H1 (cell line): ENCODE measurements at regions not wholly inside any gene's neighbourhood (a gene's known extent, or its start where the extent isn't known, plus 50 kb on each side); places are given as distances from the start of the nearest gene placed in this dataset.

Source experiments
- CTCF ChIA-PET: fragments of 300-600 bp; sonication (Branson Sonifier 250); formaldehyde crosslinking; loops from one replicate; lab custom pipeline; 2021; ENCODE audit not compliant: partially characterized antibody; lab: Charles Lee
- POLR2A ChIA-PET: fragments of 300-600 bp; sonication (Branson Sonifier 250); formaldehyde crosslinking; loops from one replicate; lab custom pipeline; 2021; ENCODE audit warnings: inconsistent platforms; ENCODE audit not compliant: partially characterized antibody; lab: Charles Lee
- DNase-seq, 2 experiments: peaks; one replicate each; pipeline versions ENCODE4 v3.0.0 to v3.0.0-alpha.2; 2010 to 2022; ENCODE audit warnings: low spot score in 2 of 2, low read depth in 1 of 2, mixed read lengths in 1 of 2
- FAIRE-seq: peaks from 2 replicates; lab custom pipeline; 2011; peaks lifted over from hg19 to GRCh38; lab: Jason Lieb, UNC
- H2AFZ ChIP-seq: 2 replicates; pipeline ENCODE4 v1.8.1; 2012; ENCODE audit warnings: low read length, inconsistent platforms
- H2AK5ac ChIP-seq: 2 replicates; pipeline ENCODE4 v1.6.1; 2013; ENCODE audit warnings: low read depth, low read length
- H2BK120ac ChIP-seq: replicated peaks from 2 replicates; pipeline ENCODE3; 2013; ENCODE audit warnings: low read depth, low read length, inconsistent platforms
- H2BK12ac ChIP-seq: 2 replicates; pipeline ENCODE4 v1.6.1; 2013; ENCODE audit warnings: low read depth, low read length
- H2BK15ac ChIP-seq: 2 replicates; pipeline ENCODE4 v1.6.1; 2013; ENCODE audit warnings: low read length
- H2BK20ac ChIP-seq: 2 replicates; pipeline ENCODE4 v1.6.1; 2013; ENCODE audit warnings: low read length
- H2BK5ac ChIP-seq: 2 replicates; pipeline ENCODE4 v1.6.1; 2013; ENCODE audit warnings: low read depth, low read length
- H3K14ac ChIP-seq: 2 replicates; pipeline ENCODE4 v1.6.1; 2013; ENCODE audit warnings: inconsistent platforms; ENCODE audit not compliant: insufficient read length
- H3K18ac ChIP-seq: 2 replicates; pipeline ENCODE4 v1.6.1; 2013; ENCODE audit warnings: low read length; ENCODE audit errors: extremely low read depth
- H3K23ac ChIP-seq: 2 replicates; pipeline ENCODE4 v1.6.1; 2013; ENCODE audit warnings: inconsistent platforms; ENCODE audit not compliant: insufficient read length
- H3K23me2 ChIP-seq: 2 replicates; pipeline ENCODE4 v1.6.1; 2013; ENCODE audit warnings: low read depth, low read length
- H3K27ac ChIP-seq: 2 replicates; pipeline ENCODE4 v1.6.1; 2011; ENCODE audit warnings: low read depth, low read length, inconsistent platforms
- H3K27me3 ChIP-seq, 4 experiments: replicated peaks in 1 of 4; 1 replicate in 1 of 4; 2 replicates in 3 of 4; pipeline versions ENCODE4 v1.6.1 to v1.8.1; 2011 to 2013; ENCODE audit warnings: low read length in 3 of 4, mild to moderate bottlenecking in 3 of 4, inconsistent platforms in 2 of 4, mixed read lengths in 2 of 4, moderate library complexity in 1 of 4; ENCODE audit not compliant: control insufficient read depth in 3 of 4, insufficient read depth in 3 of 4; ENCODE audit errors: extremely low read depth in 1 of 4
- H3K36me3 ChIP-seq, 4 experiments: 2 replicates each; pipeline versions ENCODE4 v1.6.1 to v1.8.1; 2011 to 2013; ENCODE audit warnings: mild to moderate bottlenecking in 4 of 4, low read length in 3 of 4, moderate library complexity in 2 of 4, control low read depth in 1 of 4, inconsistent platforms in 1 of 4; ENCODE audit not compliant: insufficient read depth in 4 of 4, control insufficient read depth in 2 of 4
- H3K4ac ChIP-seq: replicated peaks from 2 replicates; pipeline ENCODE3; 2013; ENCODE audit warnings: low read length, low read depth, mixed read lengths, inconsistent platforms; ENCODE audit not compliant: insufficient read length
- H3K4me1 ChIP-seq, 4 experiments: replicated peaks in 1 of 4; 1 replicate in 1 of 4; 2 replicates in 3 of 4; pipeline versions ENCODE4 v1.6.1 to v1.8.1; 2011 to 2013; ENCODE audit warnings: low read length in 3 of 4, inconsistent platforms in 2 of 4, mixed read lengths in 1 of 4; ENCODE audit not compliant: insufficient read depth in 4 of 4, control insufficient read depth in 3 of 4
- H3K4me2 ChIP-seq, 2 experiments: 2 replicates each; pipeline versions ENCODE4 v1.6.1 to v1.8.1; 2011 to 2013; ENCODE audit warnings: low read depth in 2 of 2, low read length in 2 of 2, control low read depth in 1 of 2, inconsistent platforms in 1 of 2, mild to moderate bottlenecking in 1 of 2; ENCODE audit not compliant: insufficient read depth in 1 of 2
- H3K4me3 ChIP-seq, 4 experiments: fragments of 200-600, 300-600 bp in 1 of 4; sonication (generic), shearing (Covaris generic), sonication (Bioruptor Twin) in 1 of 4; 2 replicates each; pipeline versions ENCODE4 v1.5.1 to v1.8.1; 2011 to 2016; ENCODE audit warnings: low read length in 4 of 4, low read depth in 3 of 4, control low read depth in 2 of 4, inconsistent platforms in 2 of 4, mild to moderate bottlenecking in 2 of 4, mixed read lengths in 1 of 4, moderate library complexity in 1 of 4; ENCODE audit not compliant: insufficient read depth in 2 of 4; ENCODE audit errors: extremely low read depth in 1 of 4
- H3K56ac ChIP-seq: replicated peaks from 2 replicates; pipeline ENCODE3; 2013; ENCODE audit warnings: low read depth, mild to moderate bottlenecking, mixed read lengths, low read length, inconsistent platforms; ENCODE audit not compliant: insufficient read length
- H3K79me1 ChIP-seq: 2 replicates; pipeline ENCODE4 v1.6.1; 2013; ENCODE audit warnings: low read depth, low read length, control low read depth
- H3K79me2 ChIP-seq, 2 experiments: 2 replicates each; pipeline versions ENCODE4 v1.6.1 to v1.8.1; 2012 to 2013; ENCODE audit warnings: low read length in 2 of 2, mild to moderate bottlenecking in 2 of 2, inconsistent platforms in 1 of 2; ENCODE audit not compliant: insufficient read depth in 2 of 2, control insufficient read depth in 1 of 2
- H3K9ac ChIP-seq, 4 experiments: replicated peaks in 1 of 4; 1 replicate in 1 of 4; 2 replicates in 3 of 4; pipeline versions ENCODE4 v1.6.1 to v1.8.1; 2011 to 2013; ENCODE audit warnings: low read depth in 3 of 4, low read length in 3 of 4, control low read depth in 2 of 4, mild to moderate bottlenecking in 2 of 4, moderate library complexity in 2 of 4, inconsistent platforms in 1 of 4; ENCODE audit errors: extremely low read depth in 1 of 4
- H3K9me3 ChIP-seq, 2 experiments: 2 replicates each; pipeline versions ENCODE4 v1.6.1 to v1.8.1; 2012 to 2013; ENCODE audit warnings: mild to moderate bottlenecking in 2 of 2, moderate library complexity in 2 of 2, control low read depth in 1 of 2, inconsistent platforms in 1 of 2, low read depth in 1 of 2, low read length in 1 of 2, mixed read lengths in 1 of 2; ENCODE audit not compliant: insufficient read depth in 2 of 2
- H4K20me1 ChIP-seq, 2 experiments: replicated peaks in 1 of 2; 2 replicates each; pipeline versions ENCODE3 to v1.8.1; 2011 to 2013; ENCODE audit warnings: inconsistent platforms in 2 of 2, low read length in 2 of 2, mild to moderate bottlenecking in 1 of 2; ENCODE audit not compliant: insufficient read depth in 2 of 2, control insufficient read depth in 1 of 2
- H4K5ac ChIP-seq: 2 replicates; pipeline ENCODE4 v1.6.1; 2013; ENCODE audit warnings: low read length, low read depth, mixed read lengths, inconsistent platforms; ENCODE audit not compliant: insufficient read length
- H4K8ac ChIP-seq: 2 replicates; pipeline ENCODE4 v1.8.0; 2013; ENCODE audit warnings: mild to moderate bottlenecking, moderate library complexity, low read length, inconsistent platforms; ENCODE audit not compliant: insufficient read depth; ENCODE audit errors: extremely low read depth
- H4K91ac ChIP-seq: replicated peaks from 2 replicates; pipeline ENCODE3; 2013; ENCODE audit warnings: low read length, mixed read lengths, inconsistent platforms; ENCODE audit not compliant: insufficient read length
- ASH2L ChIP-seq: fragments of 200-600, 300-600 bp; sonication (generic); IDR thresholded peaks from one replicate; pipeline ENCODE4 v1.7.1; 2017; ENCODE audit warnings: low read length
- BACH1 ChIP-seq: IDR thresholded peaks from 2 replicates; pipeline ENCODE4 v1.6.1; 2012; ENCODE audit warnings: low read length, improper control_type of control experiment
- BCL11A ChIP-seq, 2 experiments: IDR thresholded peaks; one replicate each; pipeline ENCODE4 v1.6.1; 2011; ENCODE audit warnings: low read depth in 2 of 2, low read length in 2 of 2, mild to moderate bottlenecking in 2 of 2
- EP300 ChIP-seq, 2 experiments: IDR thresholded peaks; 1 replicate in 1 of 2; 2 replicates in 1 of 2; pipeline ENCODE4 v1.6.1; 2011 to 2012; ENCODE audit warnings: low read depth in 2 of 2, low read length in 2 of 2, mild to moderate bottlenecking in 2 of 2, borderline replicate concordance in 1 of 2, inconsistent platforms in 1 of 2, moderate library complexity in 1 of 2
- GABPA ChIP-seq: IDR thresholded peaks from 2 replicates; pipeline ENCODE4 v1.6.1; 2011; ENCODE audit warnings: mild to moderate bottlenecking, low read length, moderate library complexity, borderline replicate concordance; ENCODE audit not compliant: insufficient read depth
- JUND ChIP-seq: IDR thresholded peaks from 2 replicates; pipeline ENCODE4 v1.6.1; 2011; ENCODE audit warnings: mild to moderate bottlenecking, improper control_type of control experiment, low read length
- NRF1 ChIP-seq: IDR thresholded peaks from 2 replicates; pipeline ENCODE4 v1.6.1; 2011; ENCODE audit warnings: mild to moderate bottlenecking, low read depth, low read length, improper control_type of control experiment
- POLR2AphosphoS5 ChIP-seq: IDR thresholded peaks from 2 replicates; pipeline ENCODE4 v1.6.1; 2011; ENCODE audit warnings: low read depth, low read length
- RAD21 ChIP-seq, 2 experiments: IDR thresholded peaks in 1 of 2; conservative IDR thresholded peaks in 1 of 2; 2 replicates each; pipeline ENCODE4 v1.6.1; 2011; ENCODE audit warnings: low read depth in 2 of 2, low read length in 2 of 2, improper control_type of control experiment in 1 of 2, inconsistent platforms in 1 of 2, mild to moderate bottlenecking in 1 of 2, moderate library complexity in 1 of 2
- ZNF274 ChIP-seq: IDR thresholded peaks from 2 replicates; pipeline ENCODE4 v1.7.0; 2012; ENCODE audit warnings: low read length, borderline replicate concordance; ENCODE audit errors: extremely low read depth
- TF ChIP-seq, protein P1 (sequence below): IDR thresholded peaks from 2 replicates; pipeline ENCODE4 v1.6.1; 2011; ENCODE audit warnings: low read depth, mild to moderate bottlenecking, low read length; ENCODE audit not compliant: insufficient read depth

DNA sequence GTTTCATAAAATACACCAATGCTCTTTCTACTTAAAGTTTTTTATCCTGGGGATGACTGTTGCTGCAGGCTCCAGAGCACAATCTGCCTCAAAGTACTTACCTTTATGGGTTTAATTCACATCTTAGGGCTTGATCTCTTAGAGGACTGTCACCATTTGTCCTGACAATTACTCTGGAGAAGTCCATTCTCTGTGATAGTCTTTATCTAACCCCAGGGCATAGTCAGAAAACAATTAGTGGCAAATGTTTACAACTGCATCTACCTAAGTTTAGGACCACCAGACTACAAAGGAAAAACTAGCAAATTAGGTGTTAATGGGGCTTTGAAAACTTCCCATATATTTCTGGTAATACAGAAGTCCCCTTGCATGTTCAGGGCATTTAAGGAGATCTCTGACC lies 973.5 kb downstream of the JRKL start:
- no peak overlapping the region for H2BK15ac ChIP-seq
- no peaks in the 10 kb centered on the region for H3K79me2 ChIP-seq
- H3K4me1 ChIP-seq: no peaks in the 10 kb centered on the region
- no peak overlapping the region for H3K56ac ChIP-seq
- no peaks in the 10 kb centered on the region for H4K20me1 ChIP-seq
- no peak overlapping the region for H4K91ac ChIP-seq
- no peak overlapping the region for H3K23ac ChIP-seq
- ChIA-PET POLR2A (no interaction called here), CTCF (no interaction called here)
- no peak overlapping the region for H2BK12ac ChIP-seq
- no peak overlapping the region for H2BK120ac ChIP-seq
- FAIRE-seq (no peak), DNase-seq (no peak)
- H2AFZ ChIP-seq: no peak overlapping the region
- no peak overlapping the region for H2BK5ac ChIP-seq
- H3K79me1 ChIP-seq: no peaks in the 10 kb centered on the region
- no peak overlapping the region for H4K8ac ChIP-seq
- no peak overlapping the region for H4K5ac ChIP-seq
- H3K18ac ChIP-seq: no peak overlapping the region
- H3K4ac ChIP-seq: no peak overlapping the region
- no peaks in the 10 kb centered on the region for H3K9me3 ChIP-seq
- H3K4me2 ChIP-seq: no peak overlapping the region
- H3K4me3 ChIP-seq: no peak overlapping the region
- TF ChIP-seq BACH1: no peak
- no peak for TF ChIP-seq BCL11A (IDR thresholded peaks at IDR 0.05; ENCODE audit: low read depth in 2 of 2, low read length in 2 of 2)
- no peak for TF ChIP-seq ASH2L
- TF ChIP-seq POLR2AphosphoS5: no peak
- TF ChIP-seq GABPA: no peak
- TF ChIP-seq, protein P1, sequence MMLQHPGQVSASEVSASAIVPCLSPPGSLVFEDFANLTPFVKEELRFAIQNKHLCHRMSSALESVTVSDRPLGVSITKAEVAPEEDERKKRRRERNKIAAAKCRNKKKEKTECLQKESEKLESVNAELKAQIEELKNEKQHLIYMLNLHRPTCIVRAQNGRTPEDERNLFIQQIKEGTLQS: no peak
- TF ChIP-seq JUND: no peak
- TF ChIP-seq NRF1: no peak
- TF ChIP-seq RAD21 (IDR thresholded peaks at IDR 0.05 in 1 of 2, conservative IDR thresholded peaks at IDR 0.05 in 1 of 2; ENCODE audit: low read depth in 2 of 2, low read length in 2 of 2): no peak
- no peak for TF ChIP-seq ZNF274
- no peak for TF ChIP-seq EP300 (IDR thresholded peaks at IDR 0.05; ENCODE audit: borderline replicate concordance in 1 of 2, low read depth in 2 of 2, low read length in 2 of 2)
- H2AK5ac ChIP-seq: no peak overlapping the region
- H3K14ac ChIP-seq: no peak overlapping the region
- H3K27ac ChIP-seq: no peak overlapping the region
- no peak overlapping the region for H3K9ac ChIP-seq
- peaks cover 0 to 1% (median 0%) of the 10 kb centered on the region in 4 experiments; a peak in 1 of 7 replicates for H3K27me3 ChIP-seq
- no peaks in the 10 kb centered on the region for H3K36me3 ChIP-seq
- H2BK20ac ChIP-seq: no peak overlapping the region
- H3K23me2 ChIP-seq: no peaks in the 10 kb centered on the region
